Ovary (tissue), 3 donors: ENCODE measurements at regions not wholly inside any gene's neighbourhood (a gene's known extent, or its start where the extent isn't known, plus 50 kb on each side); places are given as distances from the start of the nearest gene placed in this dataset.

Experiments used
- CTCF ChIP-seq, 3 donors: fragments of 450-650 bp in 2 of 3; fragments of 200-600 bp in 1 of 3; IDR thresholded peaks; one replicate each; pipeline versions ENCODE4 v1.5.1 to v1.8.0; 2016 to 2022; ENCODE audit warnings: antibody characterized with exemption in 3 of 3, mild to moderate bottlenecking in 1 of 3
- POLR2A ChIP-seq: fragments of 450-650 bp; IDR thresholded peaks from one replicate; pipeline ENCODE4 v1.6.1; 2017; ENCODE audit warnings: antibody characterized with exemption, mild to moderate bottlenecking, moderate library complexity
- donor health status: DM: no; HTN: no; CAD: no.

GRCh38 chr7:50867034-50867356 is 84.3 kb upstream of the GRB10 start:
- TF ChIP-seq CTCF (IDR thresholded peaks at IDR 0.05) (no peak), POLR2A (no peak)
